Ovary (tissue), 3 donors: ENCODE measurements at regions not wholly inside any gene's neighbourhood (a gene's known extent, or its start where the extent isn't known, plus 50 kb on each side); places are given as distances from the start of the nearest gene placed in this dataset.

Source experiments
- EP300 ChIP-seq: sonication (generic); formaldehyde crosslinking; IDR thresholded peaks from one replicate; pipeline ENCODE4 v1.6.1; 2017; ENCODE audit warnings: antibody characterized with exemption
- POLR2A ChIP-seq: fragments of 450-650 bp; IDR thresholded peaks from one replicate; pipeline ENCODE4 v1.6.1; 2017; ENCODE audit warnings: antibody characterized with exemption, mild to moderate bottlenecking, moderate library complexity
- TF ChIP-seq, protein P1 (sequence below), 3 donors: fragments of 450-650 bp in 2 of 3; fragments of 200-600 bp in 1 of 3; IDR thresholded peaks; one replicate each; pipeline versions ENCODE4 v1.5.1 to v1.8.0; 2016 to 2022; ENCODE audit warnings: antibody characterized with exemption in 3 of 3, mild to moderate bottlenecking in 1 of 3
- donor health status: DM: no; HTN: no; CAD: no.

DNA sequence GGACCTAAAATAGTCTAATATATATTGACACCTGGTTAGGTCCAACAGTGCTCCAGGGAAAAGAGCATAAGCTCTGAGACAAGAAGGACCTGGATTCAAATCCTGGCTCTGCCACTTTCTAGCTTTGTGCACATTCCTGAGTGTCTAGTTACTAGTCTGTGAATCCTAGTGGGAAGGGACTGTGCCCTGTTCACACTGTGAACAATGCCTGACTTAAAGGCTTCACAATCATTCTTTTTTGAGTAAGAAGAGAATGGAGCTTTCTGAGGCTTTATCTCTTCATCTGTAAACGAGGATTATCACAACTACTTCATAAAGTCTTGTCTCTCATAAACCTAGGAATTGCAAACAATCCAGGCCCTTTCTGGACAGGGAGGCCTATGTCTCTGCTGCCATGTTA lies 235.9 kb downstream of the SOX2 start:
- TF ChIP-seq POLR2A = no peak
- no peak for TF ChIP-seq EP300
- TF ChIP-seq, protein P1, sequence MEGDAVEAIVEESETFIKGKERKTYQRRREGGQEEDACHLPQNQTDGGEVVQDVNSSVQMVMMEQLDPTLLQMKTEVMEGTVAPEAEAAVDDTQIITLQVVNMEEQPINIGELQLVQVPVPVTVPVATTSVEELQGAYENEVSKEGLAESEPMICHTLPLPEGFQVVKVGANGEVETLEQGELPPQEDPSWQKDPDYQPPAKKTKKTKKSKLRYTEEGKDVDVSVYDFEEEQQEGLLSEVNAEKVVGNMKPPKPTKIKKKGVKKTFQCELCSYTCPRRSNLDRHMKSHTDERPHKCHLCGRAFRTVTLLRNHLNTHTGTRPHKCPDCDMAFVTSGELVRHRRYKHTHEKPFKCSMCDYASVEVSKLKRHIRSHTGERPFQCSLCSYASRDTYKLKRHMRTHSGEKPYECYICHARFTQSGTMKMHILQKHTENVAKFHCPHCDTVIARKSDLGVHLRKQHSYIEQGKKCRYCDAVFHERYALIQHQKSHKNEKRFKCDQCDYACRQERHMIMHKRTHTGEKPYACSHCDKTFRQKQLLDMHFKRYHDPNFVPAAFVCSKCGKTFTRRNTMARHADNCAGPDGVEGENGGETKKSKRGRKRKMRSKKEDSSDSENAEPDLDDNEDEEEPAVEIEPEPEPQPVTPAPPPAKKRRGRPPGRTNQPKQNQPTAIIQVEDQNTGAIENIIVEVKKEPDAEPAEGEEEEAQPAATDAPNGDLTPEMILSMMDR (IDR thresholded peaks at IDR 0.05) = no peak
